AG09309 (cell line): ENCODE measurements at regions not wholly inside any gene's neighbourhood (a gene's known extent, or its start where the extent isn't known, plus 50 kb on each side); places are given as distances from the start of the nearest gene placed in this dataset.

ENCODE experiments used
- DNase-seq: peaks from one replicate; pipeline ENCODE4 v3.0.0-alpha.2; 2010; ENCODE audit warnings: low read depth
- H3K4me3 ChIP-seq: 2 replicates; pipeline ENCODE4 v1.5.1; 2011; ENCODE audit warnings: mild to moderate bottlenecking, low read depth, low read length, moderate library complexity; ENCODE audit not compliant: control insufficient read depth
- TF ChIP-seq, protein P1 (sequence below): IDR thresholded peaks from 2 replicates; pipeline ENCODE4 v1.5.1; 2011; ENCODE audit warnings: mild to moderate bottlenecking, low read depth, low read length, inconsistent platforms; ENCODE audit not compliant: insufficient read depth, control insufficient read depth; ENCODE audit errors: missing control alignments

DNA sequence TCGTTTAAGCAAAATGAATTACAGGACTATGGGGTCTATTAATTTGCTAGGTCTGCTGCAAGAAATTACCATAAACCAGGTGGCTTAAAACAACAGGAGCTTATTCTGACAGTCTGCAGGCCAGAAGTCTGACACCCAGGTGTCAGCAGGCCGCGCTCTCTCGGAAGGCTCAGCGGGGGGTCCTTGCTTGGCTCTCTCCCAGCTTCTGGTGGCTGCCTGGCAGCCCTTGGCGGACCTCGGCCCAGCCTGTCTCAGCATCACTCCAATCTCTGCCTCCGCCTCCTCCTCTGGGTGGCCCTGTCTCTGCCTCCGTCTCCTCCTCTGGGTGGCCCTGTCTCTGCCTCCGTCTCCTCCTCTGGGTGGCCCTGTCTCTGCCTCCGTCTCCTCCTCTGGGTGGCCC, 580.5 kb upstream of the FAT1 start:
- no peak for DNase-seq
- H3K4me3 ChIP-seq, result no peak overlapping the region
- TF ChIP-seq, protein P1, sequence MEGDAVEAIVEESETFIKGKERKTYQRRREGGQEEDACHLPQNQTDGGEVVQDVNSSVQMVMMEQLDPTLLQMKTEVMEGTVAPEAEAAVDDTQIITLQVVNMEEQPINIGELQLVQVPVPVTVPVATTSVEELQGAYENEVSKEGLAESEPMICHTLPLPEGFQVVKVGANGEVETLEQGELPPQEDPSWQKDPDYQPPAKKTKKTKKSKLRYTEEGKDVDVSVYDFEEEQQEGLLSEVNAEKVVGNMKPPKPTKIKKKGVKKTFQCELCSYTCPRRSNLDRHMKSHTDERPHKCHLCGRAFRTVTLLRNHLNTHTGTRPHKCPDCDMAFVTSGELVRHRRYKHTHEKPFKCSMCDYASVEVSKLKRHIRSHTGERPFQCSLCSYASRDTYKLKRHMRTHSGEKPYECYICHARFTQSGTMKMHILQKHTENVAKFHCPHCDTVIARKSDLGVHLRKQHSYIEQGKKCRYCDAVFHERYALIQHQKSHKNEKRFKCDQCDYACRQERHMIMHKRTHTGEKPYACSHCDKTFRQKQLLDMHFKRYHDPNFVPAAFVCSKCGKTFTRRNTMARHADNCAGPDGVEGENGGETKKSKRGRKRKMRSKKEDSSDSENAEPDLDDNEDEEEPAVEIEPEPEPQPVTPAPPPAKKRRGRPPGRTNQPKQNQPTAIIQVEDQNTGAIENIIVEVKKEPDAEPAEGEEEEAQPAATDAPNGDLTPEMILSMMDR, result no peak

DNA sequence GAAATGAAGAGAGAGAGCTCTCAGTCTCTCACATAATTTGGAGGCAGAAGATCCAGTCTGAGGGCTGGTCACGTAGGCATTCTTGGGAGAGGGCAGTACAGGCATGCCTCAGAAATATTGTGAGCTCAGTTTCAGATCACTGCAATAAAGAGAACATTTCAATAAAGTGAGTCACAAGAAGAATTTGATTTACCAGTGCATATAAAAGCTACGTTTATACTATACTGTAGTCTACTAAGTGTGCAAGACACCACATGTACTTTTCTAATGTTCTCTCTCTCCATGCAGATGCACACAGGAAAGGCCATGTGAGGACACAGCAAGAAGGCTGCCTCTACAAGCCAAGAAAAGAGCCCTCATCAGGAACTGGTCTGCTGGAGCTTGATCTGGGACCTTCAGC, 583.5 kb upstream of the FAT1 start:
- no peak for DNase-seq
- TF ChIP-seq, protein P1, result no peak
- H3K4me3 ChIP-seq, result no peak overlapping the region

DNA sequence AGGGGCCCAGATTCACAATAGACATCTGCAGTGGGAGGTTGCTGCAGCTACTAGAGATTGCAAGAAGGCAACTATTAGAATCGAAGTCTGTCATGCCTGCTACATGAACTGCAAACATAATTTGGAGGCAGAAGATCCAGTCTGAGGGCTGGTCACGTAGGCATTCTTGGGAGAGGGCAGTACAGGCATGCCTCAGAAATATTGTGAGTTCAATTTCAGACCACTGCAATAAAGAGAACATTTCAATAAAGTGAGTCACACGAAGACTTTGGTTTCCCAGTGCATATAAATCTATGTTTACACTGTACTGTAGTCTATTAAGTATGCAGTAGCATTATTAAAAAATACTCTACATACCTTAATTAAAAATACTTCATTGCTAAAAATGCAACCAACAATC, 585.8 kb upstream of the FAT1 start:
- TF ChIP-seq, protein P1, result no peak
- DNase-seq, result peak; percentile 65
- H3K4me3 ChIP-seq, result no peak overlapping the region

DNA sequence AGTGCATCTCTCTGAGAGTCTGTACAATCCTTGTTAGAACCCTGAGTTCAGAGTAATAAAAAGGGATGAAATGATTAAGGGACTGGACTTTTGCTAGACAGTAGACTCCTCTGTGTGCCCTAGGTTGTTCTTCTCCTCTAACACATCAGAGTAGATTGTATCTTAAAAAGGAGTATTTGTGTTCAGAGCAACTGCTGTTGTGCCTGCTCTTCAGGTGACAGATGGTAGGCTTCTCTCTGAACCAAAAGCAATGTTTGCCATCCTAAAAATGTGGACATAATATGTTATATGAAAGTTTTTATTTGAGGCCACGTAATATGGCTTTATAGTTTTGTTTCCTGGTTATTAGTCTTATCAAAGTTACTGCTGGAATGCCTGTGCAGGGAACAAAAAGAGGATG, 588.6 kb upstream of the FAT1 start:
- TF ChIP-seq, protein P1, result no peak
- DNase-seq, result no peak
- H3K4me3 ChIP-seq, result no peak overlapping the region

DNA sequence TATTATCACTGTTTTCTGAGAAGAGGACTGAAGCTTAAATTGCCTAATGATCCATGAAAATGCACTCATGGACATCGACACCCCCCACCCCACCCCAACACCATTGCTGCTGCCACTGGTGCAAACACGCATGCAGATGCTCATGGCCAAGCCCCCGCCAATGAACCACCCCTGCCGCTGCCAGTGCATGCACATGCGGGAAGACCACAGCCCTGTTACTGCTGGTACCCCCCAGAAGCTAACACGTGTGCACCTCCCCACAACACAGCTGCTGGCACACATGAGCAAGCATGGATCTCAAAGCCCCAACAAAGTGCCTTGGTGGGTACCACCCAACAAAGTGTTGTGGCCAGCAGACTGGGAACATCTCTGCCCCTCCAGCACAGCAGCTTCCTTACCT, 594.1 kb upstream of the FAT1 start:
- DNase-seq, result no peak
- H3K4me3 ChIP-seq, result no peak overlapping the region
- TF ChIP-seq, protein P1, result no peak

DNA sequence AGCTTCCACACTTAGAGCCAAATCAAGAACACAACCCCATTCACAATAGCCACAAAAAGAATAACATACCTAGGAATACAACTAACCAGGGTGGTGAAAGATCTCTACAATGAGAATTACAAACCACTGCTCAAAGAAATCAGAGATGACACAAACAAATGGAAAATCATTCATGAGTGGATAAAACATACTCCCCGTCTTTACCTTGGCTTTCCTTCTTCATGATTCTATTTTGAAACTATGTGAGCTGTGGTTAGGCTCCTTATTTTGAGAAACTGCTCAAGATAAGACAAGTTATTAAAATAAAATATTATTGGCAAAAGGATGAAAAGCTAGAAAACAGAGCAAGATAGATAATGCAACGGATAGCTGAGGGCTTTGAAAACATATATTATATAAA, 598.1 kb upstream of the FAT1 start:
- TF ChIP-seq, protein P1, result no peak
- no peak overlapping the region for H3K4me3 ChIP-seq
- DNase-seq, result no peak

DNA sequence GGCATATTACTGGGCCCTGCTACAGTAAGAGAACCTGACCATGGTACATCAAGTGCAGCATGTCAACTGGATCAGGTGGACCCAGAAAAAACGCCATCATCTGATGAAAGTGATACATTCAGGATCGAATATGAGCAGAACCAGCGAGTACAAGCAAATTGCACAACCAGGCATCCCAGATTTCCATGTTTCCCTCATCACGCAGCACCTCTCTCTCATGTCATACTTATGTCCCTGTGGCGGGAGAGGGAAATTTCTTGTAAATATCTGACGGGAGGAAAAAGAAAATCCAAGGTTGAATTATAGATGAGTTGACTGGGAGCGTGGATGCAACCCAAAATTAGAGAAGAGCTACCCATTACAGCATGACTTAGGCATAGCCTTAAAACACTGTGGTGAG, 608.5 kb upstream of the FAT1 start:
- no peak for DNase-seq
- TF ChIP-seq, protein P1, result no peak
- no peak overlapping the region for H3K4me3 ChIP-seq
